DND-41 (cell line): ENCODE measurements at regions not wholly inside any gene's neighbourhood (a gene's known extent, or its start where the extent isn't known, plus 50 kb on each side); places are given as distances from the start of the nearest gene placed in this dataset.
A peak's percentile ranks its signal among the peaks of the same experiment; 100 is the strongest.

Experiments used
- ATAC-seq: fragments of 200-7000 bp; cut with Tn5 transposase; 3 replicates; pipeline ENCODE4 v1.9.1; 2021; ENCODE audit warnings: low read depth; ENCODE audit not compliant: insufficient read depth
- DNase-seq: peaks from one replicate; pipeline ENCODE4 v3.0.0-alpha.2; 2020
- H2AFZ ChIP-seq: 2 replicates; pipeline ENCODE4 v1.6.0; 2012; ENCODE audit warnings: low read depth, low read length
- H3K27ac ChIP-seq: 2 replicates; pipeline ENCODE4 v1.5.1; 2012; ENCODE audit warnings: low read length, inconsistent platforms
- H3K27me3 ChIP-seq: fragments of 200-600 bp; sonication (generic); 2 replicates; pipeline ENCODE4 v1.6.0; 2012; ENCODE audit warnings: low read length, mild to moderate bottlenecking, inconsistent platforms; ENCODE audit not compliant: insufficient read depth, poor library complexity
- H3K36me3 ChIP-seq: 2 replicates; pipeline ENCODE4 v1.5.1; 2012; ENCODE audit warnings: low read length, inconsistent platforms; ENCODE audit not compliant: insufficient read depth
- H3K4me1 ChIP-seq: 2 replicates; pipeline ENCODE4 v1.5.1; 2012; ENCODE audit warnings: mild to moderate bottlenecking, low read length; ENCODE audit not compliant: insufficient read depth
- H3K4me2 ChIP-seq: 2 replicates; pipeline ENCODE4 v1.6.0; 2012; ENCODE audit warnings: mild to moderate bottlenecking, moderate library complexity, low read length, inconsistent platforms; ENCODE audit not compliant: insufficient read depth
- H3K4me3 ChIP-seq, 2 experiments: fragments of 200-600 bp in 1 of 2; shearing (Covaris generic) in 1 of 2; 2 replicates each; pipeline ENCODE4 v1.5.1; 2012 to 2016; ENCODE audit warnings: inconsistent platforms in 2 of 2, low read length in 2 of 2, mild to moderate bottlenecking in 2 of 2, low read depth in 1 of 2, moderate library complexity in 1 of 2
- H3K79me2 ChIP-seq: 2 replicates; pipeline ENCODE4 v1.6.0; 2012; ENCODE audit warnings: low read length, inconsistent platforms; ENCODE audit not compliant: insufficient read depth
- H3K9ac ChIP-seq: 2 replicates; pipeline ENCODE4 v1.6.0; 2012; ENCODE audit warnings: low read depth, mild to moderate bottlenecking, inconsistent platforms, low read length, moderate library complexity
- H3K9me3 ChIP-seq: 2 replicates; pipeline ENCODE4 v1.5.1; 2012; ENCODE audit warnings: low read length, moderate library complexity, mild to moderate bottlenecking, inconsistent platforms; ENCODE audit not compliant: insufficient read depth, severe bottlenecking
- H4K20me1 ChIP-seq: 2 replicates; pipeline ENCODE4 v1.6.0; 2012; ENCODE audit warnings: low read length; ENCODE audit not compliant: insufficient read depth
- CTCF ChIP-seq: IDR thresholded peaks from 2 replicates; pipeline ENCODE4 v1.5.1; 2012; ENCODE audit warnings: borderline replicate concordance, low read length, moderate library complexity, mild to moderate bottlenecking; ENCODE audit not compliant: poor library complexity, severe bottlenecking; ENCODE audit errors: extremely low read depth
- EZH2 ChIP-seq: IDR thresholded peaks from 3 replicates; pipeline ENCODE4 v1.6.1; 2012; ENCODE audit warnings: borderline replicate concordance, low read depth, mild to moderate bottlenecking, moderate library complexity, low read length, inconsistent platforms; ENCODE audit not compliant: severe bottlenecking

- Histone ChIP-seq H3K36me3 (no peaks in the 10 kb centered on the region), H3K4me1 (peaks cover 10% of the 10 kb centered on the region), H4K20me1 (no peaks in the 10 kb centered on the region), H3K27me3 (peaks cover 4% of the 10 kb centered on the region), H3K9me3 (no peaks in the 10 kb centered on the region), H3K27ac (no peak overlapping the region; the same call in 1 of the 2 replicates), H2AFZ (no peak overlapping the region), H3K4me3 (no peak overlapping the region), H3K4me2 (no peak overlapping the region), H3K79me2 (no peaks in the 10 kb centered on the region), H3K9ac (no peak overlapping the region)
- TF ChIP-seq CTCF (no peak), EZH2 (no peak)
- ATAC-seq (0 out of 3 replicates have a peak, but pooled peaks have one; percentile 11), DNase-seq (no peak)
Measured at GRCh38 chr13:40376867-40377535, 289.4 kb downstream of the FOXO1 start.

- no peak overlapping the region for H3K27ac ChIP-seq
- no peaks in the 10 kb centered on the region for H3K9me3 ChIP-seq
- H3K4me2 ChIP-seq, result no peak overlapping the region
- no peaks in the 10 kb centered on the region for H3K36me3 ChIP-seq
- ATAC-seq (no peak), DNase-seq (no peak)
- H3K9ac ChIP-seq, result no peak overlapping the region
- H4K20me1 ChIP-seq, result no peaks in the 10 kb centered on the region
- H2AFZ ChIP-seq, result no peak overlapping the region
- H3K4me3 ChIP-seq, result no peak overlapping the region
- H3K4me1 ChIP-seq, result peaks cover 10% of the 10 kb centered on the region
- H3K79me2 ChIP-seq, result no peaks in the 10 kb centered on the region
- H3K27me3 ChIP-seq, result peaks cover 4% of the 10 kb centered on the region
- TF ChIP-seq CTCF (no peak), EZH2 (no peak)
Measured at GRCh38 chr13:40377783-40378182, 288.7 kb downstream of the FOXO1 start.

GRCh38 chr13:40379196-40379595 is 287.2 kb downstream of the FOXO1 start:
- DNase-seq (no peak), ATAC-seq (no peak)
- Histone ChIP-seq H3K79me2 (no peaks in the 10 kb centered on the region), H3K27me3 (peaks cover 4% of the 10 kb centered on the region), H3K9me3 (no peaks in the 10 kb centered on the region), H4K20me1 (no peaks in the 10 kb centered on the region), H3K4me1 (peaks cover 10% of the 10 kb centered on the region), H3K4me2 (no peak overlapping the region), H3K9ac (no peak overlapping the region), H3K27ac (no peak overlapping the region), H2AFZ (no peak overlapping the region), H3K36me3 (no peaks in the 10 kb centered on the region), H3K4me3 (no peak overlapping the region)
- TF ChIP-seq EZH2 (no peak), CTCF (no peak)
